Neural progenitor cell (in vitro differentiated cells): ENCODE measurements at regions not wholly inside any gene's neighbourhood (a gene's known extent, or its start where the extent isn't known, plus 50 kb on each side); places are given as distances from the start of the nearest gene placed in this dataset.

Experiments used
- CTCF ChIP-seq: fragments of 200-600 bp; sonication (generic); IDR thresholded peaks from 2 replicates; pipeline ENCODE4 v1.5.1; 2017; ENCODE audit warnings: antibody characterized with exemption, mild to moderate bottlenecking
- EZH2 ChIP-seq: fragments of 200-600 bp; sonication (generic); IDR thresholded peaks from 2 replicates; pipeline ENCODE4 v1.6.1; 2017; ENCODE audit warnings: antibody characterized with exemption, mild to moderate bottlenecking, moderate library complexity

- TF ChIP-seq CTCF (no peak), EZH2 (no peak)
Observed at GRCh38 chr14:105894125-105894977, 368.0 kb downstream of the TMEM121 start.
